Liver (tissue), 7 donors: ENCODE measurements at regions not wholly inside any gene's neighbourhood (a gene's known extent, or its start where the extent isn't known, plus 50 kb on each side); places are given as distances from the start of the nearest gene placed in this dataset.

Experiments
- DNase-seq: peaks from one replicate; pipeline ENCODE4 v3.0.0-alpha.2; 2017; ENCODE audit warnings: low spot score
- H3K27ac ChIP-seq, 2 donors: one replicate each; pipeline ENCODE4 v1.7.0; 2013; ENCODE audit warnings: inconsistent platforms in 2 of 2, low read length in 2 of 2, control low read depth in 1 of 2, low read depth in 1 of 2, mild to moderate bottlenecking in 1 of 2
- H3K27me3 ChIP-seq, 4 donors: one replicate each; pipeline versions ENCODE4 v1.6.1 to v1.7.0; 2013; ENCODE audit warnings: low read length in 3 of 4, inconsistent platforms in 1 of 4, mild to moderate bottlenecking in 1 of 4, moderate library complexity in 1 of 4; ENCODE audit not compliant: control insufficient read depth in 4 of 4, insufficient read depth in 4 of 4
- H3K36me3 ChIP-seq, 4 donors: one replicate each; pipeline versions ENCODE4 v1.6.1 to v1.7.0; 2013; ENCODE audit warnings: low read length in 3 of 4, mild to moderate bottlenecking in 3 of 4, low read depth in 1 of 4, moderate library complexity in 1 of 4; ENCODE audit not compliant: control insufficient read depth in 4 of 4, insufficient read depth in 3 of 4
- H3K4me1 ChIP-seq, 4 donors: one replicate each; pipeline versions ENCODE4 v1.6.1 to v1.7.0; 2013; ENCODE audit warnings: low read length in 3 of 4, mild to moderate bottlenecking in 3 of 4, moderate library complexity in 1 of 4; ENCODE audit not compliant: control insufficient read depth in 4 of 4, insufficient read depth in 4 of 4
- H3K4me3 ChIP-seq, 3 donors: one replicate each; pipeline versions ENCODE4 v1.6.1 to v1.7.0; 2013; ENCODE audit warnings: low read length in 3 of 3, control low read depth in 1 of 3, low read depth in 1 of 3, mild to moderate bottlenecking in 1 of 3
- H3K9ac ChIP-seq, 2 donors: one replicate each; pipeline ENCODE4 v1.7.0; 2013; ENCODE audit warnings: low read length in 2 of 2, mild to moderate bottlenecking in 2 of 2, moderate library complexity in 2 of 2, control low read depth in 1 of 2, low read depth in 1 of 2
- H3K9me3 ChIP-seq, 4 donors: one replicate each; pipeline versions ENCODE4 v1.6.1 to v1.7.0; 2013; ENCODE audit warnings: low read length in 3 of 4; ENCODE audit not compliant: control insufficient read depth in 4 of 4
- EGR1 ChIP-seq, 2 donors: IDR thresholded peaks; 2 replicates each; pipeline ENCODE4 v1.6.1; 2016 to 2018; ENCODE audit warnings: antibody characterized with exemption in 2 of 2, low read depth in 2 of 2
- FOXA1 ChIP-seq: IDR thresholded peaks from 2 replicates; pipeline ENCODE4 v1.6.1; 2016; ENCODE audit warnings: antibody characterized with exemption
- FOXA2 ChIP-seq: IDR thresholded peaks from 2 replicates; pipeline ENCODE4 v1.6.1; 2016; ENCODE audit warnings: antibody characterized with exemption
- GABPA ChIP-seq, 2 donors: IDR thresholded peaks in 1 of 2; conservative IDR thresholded peaks in 1 of 2; 2 replicates each; pipeline ENCODE4 v1.6.1; 2016; ENCODE audit warnings: antibody characterized with exemption in 2 of 2, mild to moderate bottlenecking in 1 of 2, moderate library complexity in 1 of 2
- HNF4A ChIP-seq, 2 donors: conservative IDR thresholded peaks; 2 replicates each; pipeline ENCODE4 v1.6.1; 2016; ENCODE audit warnings: antibody characterized with exemption in 2 of 2, mild to moderate bottlenecking in 2 of 2
- HNF4G ChIP-seq: IDR thresholded peaks from 2 replicates; pipeline ENCODE4 v1.6.1; 2016; ENCODE audit warnings: antibody characterized with exemption
- JUND ChIP-seq, 2 donors: IDR thresholded peaks; 2 replicates each; pipeline ENCODE4 v1.6.1; 2016; ENCODE audit warnings: antibody characterized with exemption in 2 of 2
- NR2F2 ChIP-seq: IDR thresholded peaks from 2 replicates; pipeline ENCODE4 v1.6.1; 2016; ENCODE audit warnings: antibody characterized with exemption
- RAD21 ChIP-seq, 2 donors: IDR thresholded peaks; 2 replicates each; pipeline ENCODE4 v1.6.1; 2016; ENCODE audit warnings: antibody characterized with exemption in 2 of 2, mild to moderate bottlenecking in 2 of 2
- RXRA ChIP-seq, 2 donors: IDR thresholded peaks; 2 replicates each; pipeline ENCODE4 v1.6.1; 2017 to 2018; ENCODE audit warnings: antibody characterized with exemption in 2 of 2, mild to moderate bottlenecking in 1 of 2
- SP1 ChIP-seq: IDR thresholded peaks from 2 replicates; pipeline ENCODE4 v1.6.1; 2018; ENCODE audit warnings: antibody characterized with exemption, mild to moderate bottlenecking
- TAF1 ChIP-seq: conservative IDR thresholded peaks from 2 replicates; pipeline ENCODE4 v1.6.1; 2016; ENCODE audit warnings: antibody characterized with exemption, mild to moderate bottlenecking
- YY1 ChIP-seq: IDR thresholded peaks from 2 replicates; pipeline ENCODE4 v1.6.1; 2016; ENCODE audit warnings: antibody characterized with exemption, mild to moderate bottlenecking
- TF ChIP-seq, protein P1 (sequence below): IDR thresholded peaks from 2 replicates; pipeline ENCODE4 v1.6.1; 2016; ENCODE audit warnings: antibody characterized with exemption, mild to moderate bottlenecking
- TF ChIP-seq, protein P2 (sequence below): IDR thresholded peaks from 2 replicates; pipeline ENCODE4 v1.6.1; 2016; ENCODE audit warnings: antibody characterized with exemption
- TF ChIP-seq, protein P3 (sequence below): fragments of 150-350 bp; IDR thresholded peaks from 2 replicates; pipeline ENCODE4 v1.5.1; 2017; ENCODE audit warnings: improper control_type of control experiment, low read depth, low read length; ENCODE audit not compliant: missing input control
- TF ChIP-seq, protein P4 (sequence below): IDR thresholded peaks from 2 replicates; pipeline ENCODE4 v1.6.1; 2016; ENCODE audit warnings: antibody characterized with exemption
- TF ChIP-seq, protein P5 (sequence below): IDR thresholded peaks from 2 replicates; pipeline ENCODE4 v1.6.1; 2016; ENCODE audit warnings: antibody characterized with exemption
- donor health status: healthy.
- donor health status: healthy.
- donor health status: healthy.
- donor health status: healthy.

DNA sequence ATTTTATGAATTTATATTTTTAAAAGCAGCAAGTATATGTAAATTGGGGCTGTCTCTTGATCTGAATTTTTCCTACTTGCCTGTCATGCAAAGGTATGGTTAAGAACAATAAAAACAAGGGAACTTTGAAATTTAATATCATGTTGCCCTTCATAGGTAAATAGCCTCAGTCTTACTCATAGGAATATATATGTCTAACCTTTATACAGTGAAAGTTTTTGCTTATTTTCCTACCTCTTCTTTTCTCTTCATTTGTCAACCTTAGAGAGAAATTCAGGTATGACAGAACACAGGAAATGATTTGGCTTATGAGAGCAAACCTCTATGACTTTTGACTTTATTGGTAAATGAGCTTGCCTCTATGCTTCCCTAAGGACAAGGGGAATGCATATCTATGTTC lies 716.0 kb downstream of the CENPC start:
- Histone ChIP-seq H3K27ac (no peak overlapping the region), H3K9me3 (no peaks in the 10 kb centered on the region), H3K4me1 (no peaks in the 10 kb centered on the region), H3K27me3 (no peaks in the 10 kb centered on the region), H3K9ac (no peak overlapping the region), H3K36me3 (no peaks in the 10 kb centered on the region), H3K4me3 (no peak overlapping the region)
- DNase-seq, result no peak
- TF ChIP-seq NR2F2 (no peak), GABPA (IDR thresholded peaks at IDR 0.05 in 1 of 2, conservative IDR thresholded peaks at IDR 0.05 in 1 of 2) (no peak), EGR1 (IDR thresholded peaks at IDR 0.05; ENCODE audit: low read depth in 2 of 2) (no peak), FOXA1 (no peak), SP1 (no peak), HNF4A (conservative IDR thresholded peaks at IDR 0.05) (no peak), HNF4G (no peak), TAF1 (no peak), RXRA (IDR thresholded peaks at IDR 0.05) (no peak), FOXA2 (no peak)
- TF ChIP-seq, protein P1, sequence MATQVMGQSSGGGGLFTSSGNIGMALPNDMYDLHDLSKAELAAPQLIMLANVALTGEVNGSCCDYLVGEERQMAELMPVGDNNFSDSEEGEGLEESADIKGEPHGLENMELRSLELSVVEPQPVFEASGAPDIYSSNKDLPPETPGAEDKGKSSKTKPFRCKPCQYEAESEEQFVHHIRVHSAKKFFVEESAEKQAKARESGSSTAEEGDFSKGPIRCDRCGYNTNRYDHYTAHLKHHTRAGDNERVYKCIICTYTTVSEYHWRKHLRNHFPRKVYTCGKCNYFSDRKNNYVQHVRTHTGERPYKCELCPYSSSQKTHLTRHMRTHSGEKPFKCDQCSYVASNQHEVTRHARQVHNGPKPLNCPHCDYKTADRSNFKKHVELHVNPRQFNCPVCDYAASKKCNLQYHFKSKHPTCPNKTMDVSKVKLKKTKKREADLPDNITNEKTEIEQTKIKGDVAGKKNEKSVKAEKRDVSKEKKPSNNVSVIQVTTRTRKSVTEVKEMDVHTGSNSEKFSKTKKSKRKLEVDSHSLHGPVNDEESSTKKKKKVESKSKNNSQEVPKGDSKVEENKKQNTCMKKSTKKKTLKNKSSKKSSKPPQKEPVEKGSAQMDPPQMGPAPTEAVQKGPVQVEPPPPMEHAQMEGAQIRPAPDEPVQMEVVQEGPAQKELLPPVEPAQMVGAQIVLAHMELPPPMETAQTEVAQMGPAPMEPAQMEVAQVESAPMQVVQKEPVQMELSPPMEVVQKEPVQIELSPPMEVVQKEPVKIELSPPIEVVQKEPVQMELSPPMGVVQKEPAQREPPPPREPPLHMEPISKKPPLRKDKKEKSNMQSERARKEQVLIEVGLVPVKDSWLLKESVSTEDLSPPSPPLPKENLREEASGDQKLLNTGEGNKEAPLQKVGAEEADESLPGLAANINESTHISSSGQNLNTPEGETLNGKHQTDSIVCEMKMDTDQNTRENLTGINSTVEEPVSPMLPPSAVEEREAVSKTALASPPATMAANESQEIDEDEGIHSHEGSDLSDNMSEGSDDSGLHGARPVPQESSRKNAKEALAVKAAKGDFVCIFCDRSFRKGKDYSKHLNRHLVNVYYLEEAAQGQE, result no peak
- TF ChIP-seq, protein P2, sequence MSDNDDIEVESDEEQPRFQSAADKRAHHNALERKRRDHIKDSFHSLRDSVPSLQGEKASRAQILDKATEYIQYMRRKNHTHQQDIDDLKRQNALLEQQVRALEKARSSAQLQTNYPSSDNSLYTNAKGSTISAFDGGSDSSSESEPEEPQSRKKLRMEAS, result no peak

DNA sequence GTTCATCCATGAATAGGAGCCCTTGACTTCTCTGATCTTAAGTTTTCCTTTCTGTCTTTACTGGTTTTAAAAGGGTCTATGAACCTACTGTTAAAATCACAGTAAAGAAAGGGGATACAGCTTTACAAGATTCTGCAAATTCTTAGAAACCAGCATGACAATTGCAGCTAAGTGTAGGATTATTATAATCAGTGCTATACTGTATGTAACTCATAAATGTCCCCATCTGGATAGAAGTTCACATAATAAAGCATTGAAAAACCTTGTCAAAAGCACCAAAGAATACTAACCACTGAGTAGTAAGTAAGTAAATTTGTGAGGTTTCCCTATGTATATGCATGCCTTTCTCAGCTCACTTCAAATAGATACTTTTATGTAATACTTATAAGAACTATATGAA lies 724.6 kb downstream of the CENPC start:
- H3K9ac ChIP-seq, result no peak overlapping the region
- no peaks in the 10 kb centered on the region for H3K27me3 ChIP-seq
- DNase-seq, result no peak
- TF ChIP-seq, protein P2, result no peak
- TF ChIP-seq SP1, result no peak
- TF ChIP-seq EGR1 (IDR thresholded peaks at IDR 0.05; ENCODE audit: low read depth in 2 of 2), result no peak
- TF ChIP-seq JUND (IDR thresholded peaks at IDR 0.05), result no peak
- no peak for TF ChIP-seq GABPA (IDR thresholded peaks at IDR 0.05 in 1 of 2, conservative IDR thresholded peaks at IDR 0.05 in 1 of 2)
- no peak for TF ChIP-seq YY1
- TF ChIP-seq RXRA (IDR thresholded peaks at IDR 0.05), result no peak
- no peak for TF ChIP-seq HNF4A (conservative IDR thresholded peaks at IDR 0.05)
- TF ChIP-seq, protein P1, result no peak
- no peak for TF ChIP-seq FOXA1
- TF ChIP-seq, protein P3, sequence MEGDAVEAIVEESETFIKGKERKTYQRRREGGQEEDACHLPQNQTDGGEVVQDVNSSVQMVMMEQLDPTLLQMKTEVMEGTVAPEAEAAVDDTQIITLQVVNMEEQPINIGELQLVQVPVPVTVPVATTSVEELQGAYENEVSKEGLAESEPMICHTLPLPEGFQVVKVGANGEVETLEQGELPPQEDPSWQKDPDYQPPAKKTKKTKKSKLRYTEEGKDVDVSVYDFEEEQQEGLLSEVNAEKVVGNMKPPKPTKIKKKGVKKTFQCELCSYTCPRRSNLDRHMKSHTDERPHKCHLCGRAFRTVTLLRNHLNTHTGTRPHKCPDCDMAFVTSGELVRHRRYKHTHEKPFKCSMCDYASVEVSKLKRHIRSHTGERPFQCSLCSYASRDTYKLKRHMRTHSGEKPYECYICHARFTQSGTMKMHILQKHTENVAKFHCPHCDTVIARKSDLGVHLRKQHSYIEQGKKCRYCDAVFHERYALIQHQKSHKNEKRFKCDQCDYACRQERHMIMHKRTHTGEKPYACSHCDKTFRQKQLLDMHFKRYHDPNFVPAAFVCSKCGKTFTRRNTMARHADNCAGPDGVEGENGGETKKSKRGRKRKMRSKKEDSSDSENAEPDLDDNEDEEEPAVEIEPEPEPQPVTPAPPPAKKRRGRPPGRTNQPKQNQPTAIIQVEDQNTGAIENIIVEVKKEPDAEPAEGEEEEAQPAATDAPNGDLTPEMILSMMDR, result no peak
- TF ChIP-seq NR2F2, result no peak
- TF ChIP-seq, protein P4, sequence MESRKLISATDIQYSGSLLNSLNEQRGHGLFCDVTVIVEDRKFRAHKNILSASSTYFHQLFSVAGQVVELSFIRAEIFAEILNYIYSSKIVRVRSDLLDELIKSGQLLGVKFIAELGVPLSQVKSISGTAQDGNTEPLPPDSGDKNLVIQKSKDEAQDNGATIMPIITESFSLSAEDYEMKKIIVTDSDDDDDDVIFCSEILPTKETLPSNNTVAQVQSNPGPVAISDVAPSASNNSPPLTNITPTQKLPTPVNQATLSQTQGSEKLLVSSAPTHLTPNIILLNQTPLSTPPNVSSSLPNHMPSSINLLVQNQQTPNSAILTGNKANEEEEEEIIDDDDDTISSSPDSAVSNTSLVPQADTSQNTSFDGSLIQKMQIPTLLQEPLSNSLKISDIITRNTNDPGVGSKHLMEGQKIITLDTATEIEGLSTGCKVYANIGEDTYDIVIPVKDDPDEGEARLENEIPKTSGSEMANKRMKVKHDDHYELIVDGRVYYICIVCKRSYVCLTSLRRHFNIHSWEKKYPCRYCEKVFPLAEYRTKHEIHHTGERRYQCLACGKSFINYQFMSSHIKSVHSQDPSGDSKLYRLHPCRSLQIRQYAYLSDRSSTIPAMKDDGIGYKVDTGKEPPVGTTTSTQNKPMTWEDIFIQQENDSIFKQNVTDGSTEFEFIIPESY, result no peak
- TF ChIP-seq, protein P5, sequence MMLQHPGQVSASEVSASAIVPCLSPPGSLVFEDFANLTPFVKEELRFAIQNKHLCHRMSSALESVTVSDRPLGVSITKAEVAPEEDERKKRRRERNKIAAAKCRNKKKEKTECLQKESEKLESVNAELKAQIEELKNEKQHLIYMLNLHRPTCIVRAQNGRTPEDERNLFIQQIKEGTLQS, result no peak
- no peak for TF ChIP-seq HNF4G
- no peak for TF ChIP-seq RAD21 (IDR thresholded peaks at IDR 0.05)
- TF ChIP-seq FOXA2, result no peak
- TF ChIP-seq TAF1, result no peak
- H3K9me3 ChIP-seq, result no peaks in the 10 kb centered on the region
- H3K4me1 ChIP-seq, result no peaks in the 10 kb centered on the region
- H3K27ac ChIP-seq, result no peak overlapping the region
- H3K36me3 ChIP-seq, result no peaks in the 10 kb centered on the region
- no peak overlapping the region for H3K4me3 ChIP-seq
